GM18505 (cell line): ENCODE measurements at regions not wholly inside any gene's neighbourhood (a gene's known extent, or its start where the extent isn't known, plus 50 kb on each side); places are given as distances from the start of the nearest gene placed in this dataset.
"Not testable (repeated sequence)": the region's sequence is repeated elsewhere in the genome, so short reads cannot be mapped to it uniquely, and the experiment has no call there.

Experiments used
- ATAC-seq: cut with Tn5 transposase; IDR thresholded peaks from one replicate; pipeline ENCODE4 v1.9.1; 2021; ENCODE audit not compliant: unreplicated experiment
- POLR2A ChIP-seq: IDR thresholded peaks from 4 replicates; pipeline ENCODE4 v1.6.1; 2011; ENCODE audit warnings: borderline replicate concordance; ENCODE audit not compliant: insufficient read depth, insufficient read length; ENCODE audit errors: extremely low read depth

DNA sequence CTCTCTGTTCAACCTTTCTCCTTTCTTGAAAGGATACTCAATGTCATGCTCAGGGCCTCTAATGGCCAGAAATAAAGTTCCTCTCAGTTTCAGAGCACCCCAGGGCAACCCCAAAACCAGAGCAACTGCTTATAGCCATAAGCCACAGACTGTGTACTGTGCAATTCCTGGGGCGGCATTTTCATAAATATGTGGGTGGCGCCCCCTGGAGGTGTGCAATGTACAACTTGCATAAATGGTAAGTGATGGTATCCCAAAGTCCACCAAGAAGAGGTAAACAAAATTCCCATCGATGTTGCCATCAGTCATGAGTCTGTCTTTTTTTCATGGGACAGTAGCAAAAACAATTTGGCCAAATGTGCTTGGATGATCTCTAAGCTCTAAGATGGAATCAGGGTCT lies 108.4 kb upstream of the ROPN1B start:
- ATAC-seq = not testable (repeated sequence)

DNA sequence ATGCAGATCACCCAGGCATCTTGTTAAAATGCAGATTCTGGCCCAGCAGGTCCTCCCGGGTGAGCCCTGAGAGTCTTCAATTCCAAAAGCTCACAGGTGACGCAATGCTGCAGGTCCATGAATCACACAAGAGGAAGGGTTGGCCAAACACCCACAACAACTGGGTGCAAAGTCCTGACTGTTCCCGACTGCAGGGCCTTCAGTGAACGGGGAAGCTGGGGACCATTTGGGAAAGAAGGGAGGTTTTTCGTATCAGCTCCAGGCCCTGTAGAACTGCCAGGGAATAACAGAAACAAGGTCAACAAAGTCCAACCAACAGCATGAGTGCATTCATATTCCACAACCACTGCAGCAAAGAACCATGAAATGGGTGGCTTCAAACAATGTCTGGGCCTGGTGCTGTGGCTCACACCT lies 106.1 kb upstream of the ROPN1B start:
- ATAC-seq = not testable (repeated sequence)

DNA sequence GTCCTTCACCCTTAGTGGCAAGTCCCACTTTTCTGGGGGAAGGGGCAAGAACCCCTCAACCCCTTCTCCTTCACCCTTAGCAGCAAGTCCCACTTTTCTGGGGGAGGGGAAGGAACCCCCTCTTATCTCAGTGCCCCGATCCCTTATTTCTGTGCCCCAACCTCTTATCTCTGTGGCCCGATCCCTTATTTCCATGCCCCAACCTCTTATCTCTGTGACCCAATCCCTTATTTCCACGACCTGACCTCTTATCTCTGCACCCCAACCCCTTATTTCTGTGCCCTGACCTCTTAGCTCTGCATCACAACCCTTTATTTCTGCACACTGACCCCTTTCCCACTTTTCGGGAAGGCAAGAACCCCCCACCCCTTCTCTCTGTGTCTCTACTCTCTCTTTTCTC lies 104.4 kb upstream of the ROPN1B start:
- ATAC-seq = not testable (repeated sequence)

DNA sequence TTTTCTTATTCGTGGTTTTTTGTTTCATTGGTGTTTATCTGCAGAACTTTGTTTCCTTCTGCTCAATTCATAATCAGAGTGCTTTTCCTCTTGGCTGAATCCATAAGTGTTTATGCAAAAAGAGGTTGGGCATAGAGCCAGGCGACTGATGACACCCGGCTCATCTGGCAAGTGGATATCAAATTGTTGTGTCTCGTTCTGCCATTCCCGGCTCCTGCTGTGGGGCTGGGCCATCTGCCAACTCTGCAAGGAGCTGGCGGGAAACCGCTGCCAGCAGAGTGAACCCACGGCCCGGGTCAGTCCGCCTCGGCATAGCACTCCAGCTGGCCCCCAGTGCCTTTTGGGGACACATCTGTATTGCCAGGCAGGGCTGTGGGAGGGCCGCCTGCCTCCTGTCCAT lies 83.0 kb upstream of the ROPN1B start:
- not testable (repeated sequence) for ATAC-seq

DNA sequence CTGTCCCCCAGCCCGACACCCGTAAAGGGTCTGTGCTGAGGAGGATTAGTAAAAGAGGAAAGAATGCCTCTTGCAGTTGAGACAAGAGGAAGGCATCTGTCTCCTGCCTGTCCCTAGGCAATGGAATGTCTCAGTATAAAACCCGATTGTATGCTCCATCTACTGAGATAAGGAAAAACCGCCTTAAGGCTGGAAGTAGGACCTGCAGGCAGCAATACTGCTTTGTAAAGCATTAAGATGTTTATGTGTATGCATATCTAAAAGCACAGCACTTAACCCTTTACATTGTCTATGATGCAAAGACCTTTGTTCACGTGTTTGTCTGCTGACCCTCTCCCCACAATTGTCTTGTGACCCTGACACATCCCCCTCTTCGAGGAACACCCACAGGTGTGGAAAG lies 69.8 kb upstream of the ROPN1B start:
- not testable (repeated sequence) for ATAC-seq

DNA sequence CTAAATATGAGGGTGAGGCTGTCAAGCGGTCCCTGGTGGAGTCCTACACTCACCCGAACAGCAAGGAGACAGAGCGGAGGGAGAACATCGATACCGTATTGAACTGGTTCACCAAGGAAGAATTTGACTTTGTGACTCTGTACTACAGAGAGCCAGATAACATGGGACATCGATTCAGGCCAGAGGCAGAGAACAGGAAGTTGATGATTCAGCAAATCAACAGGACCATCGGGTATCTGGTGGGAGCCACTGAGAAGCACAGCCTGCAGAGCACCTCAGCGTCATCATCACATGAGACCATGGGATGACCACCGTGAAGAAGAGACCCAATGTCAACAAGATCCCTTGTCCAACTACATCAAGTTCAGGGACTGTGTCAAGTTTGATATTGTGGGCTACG lies 67.5 kb upstream of the ROPN1B start:
- not testable (repeated sequence) for ATAC-seq

DNA sequence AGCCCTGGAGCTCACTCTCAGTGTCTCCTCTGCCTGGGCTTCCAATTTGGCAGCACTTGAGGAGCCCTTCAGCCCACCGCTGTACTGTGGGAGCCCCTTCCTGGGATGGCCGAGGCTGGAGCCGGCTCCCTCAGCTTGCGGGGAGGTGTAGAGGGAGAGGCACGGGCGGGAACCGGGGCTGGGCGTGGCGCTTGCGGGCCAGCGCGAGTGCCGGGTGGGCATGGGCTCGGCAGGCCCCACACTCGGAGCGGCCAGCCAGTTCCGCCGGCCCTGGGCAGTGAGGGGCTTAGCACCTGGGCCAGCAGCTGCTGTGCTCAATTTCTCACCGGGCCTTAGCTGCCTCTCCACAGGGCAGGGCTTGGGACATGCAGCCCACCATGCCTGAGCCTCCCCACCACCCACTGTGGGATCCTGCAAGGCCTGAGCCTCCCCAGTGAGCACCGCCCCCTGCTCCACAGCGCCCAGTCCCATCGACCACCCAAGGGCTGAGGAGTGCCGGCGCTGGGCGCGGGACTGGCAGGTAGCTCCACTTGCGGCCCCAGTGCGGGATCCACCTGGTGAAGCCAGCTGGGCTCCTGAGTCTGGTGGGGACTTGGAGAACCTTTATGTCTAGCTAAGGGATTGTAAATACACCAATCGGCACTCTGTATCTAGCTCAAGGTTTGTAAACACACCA lies 65.1 kb upstream of the ROPN1B start:
- ATAC-seq = not testable (repeated sequence)

DNA sequence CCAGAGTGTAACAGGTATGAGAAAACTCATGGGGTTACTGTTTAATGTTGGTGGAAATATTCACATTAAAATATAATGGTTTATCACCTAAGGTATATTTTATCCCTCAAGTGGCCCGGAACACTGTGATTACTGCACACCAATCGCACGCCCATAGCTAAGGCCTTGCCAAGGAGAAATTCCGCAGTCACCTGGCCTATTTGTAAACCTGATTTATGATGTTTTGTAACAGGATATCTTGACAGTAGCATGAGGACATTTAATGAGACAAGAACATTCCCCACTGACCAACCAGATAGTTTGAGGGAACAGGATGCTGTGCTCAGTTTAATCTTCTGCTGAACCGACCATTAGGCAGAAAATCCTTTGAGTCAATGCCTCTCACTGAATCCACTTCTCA lies 61.7 kb upstream of the ROPN1B start:
- ATAC-seq = not testable (repeated sequence)

DNA sequence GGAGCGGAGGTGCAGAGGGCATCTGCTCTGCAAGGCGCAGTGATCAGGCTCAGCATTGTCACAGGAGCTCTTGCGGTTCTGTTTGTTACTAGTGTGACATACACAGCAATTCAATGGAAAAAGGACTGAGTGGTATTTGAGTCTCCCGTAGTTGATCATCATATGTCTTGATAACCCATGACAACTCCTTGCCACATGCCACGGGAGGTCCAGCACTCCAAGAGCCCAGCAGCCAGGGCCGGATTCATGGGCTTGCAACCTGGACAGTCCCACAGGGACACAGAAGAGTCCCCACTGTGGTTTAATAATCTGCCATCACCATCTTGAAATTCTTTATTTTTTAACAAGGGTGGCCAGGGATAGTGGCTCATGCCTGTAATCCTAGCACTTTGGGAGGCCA lies 58.1 kb upstream of the ROPN1B start:
- not testable (repeated sequence) for ATAC-seq

DNA sequence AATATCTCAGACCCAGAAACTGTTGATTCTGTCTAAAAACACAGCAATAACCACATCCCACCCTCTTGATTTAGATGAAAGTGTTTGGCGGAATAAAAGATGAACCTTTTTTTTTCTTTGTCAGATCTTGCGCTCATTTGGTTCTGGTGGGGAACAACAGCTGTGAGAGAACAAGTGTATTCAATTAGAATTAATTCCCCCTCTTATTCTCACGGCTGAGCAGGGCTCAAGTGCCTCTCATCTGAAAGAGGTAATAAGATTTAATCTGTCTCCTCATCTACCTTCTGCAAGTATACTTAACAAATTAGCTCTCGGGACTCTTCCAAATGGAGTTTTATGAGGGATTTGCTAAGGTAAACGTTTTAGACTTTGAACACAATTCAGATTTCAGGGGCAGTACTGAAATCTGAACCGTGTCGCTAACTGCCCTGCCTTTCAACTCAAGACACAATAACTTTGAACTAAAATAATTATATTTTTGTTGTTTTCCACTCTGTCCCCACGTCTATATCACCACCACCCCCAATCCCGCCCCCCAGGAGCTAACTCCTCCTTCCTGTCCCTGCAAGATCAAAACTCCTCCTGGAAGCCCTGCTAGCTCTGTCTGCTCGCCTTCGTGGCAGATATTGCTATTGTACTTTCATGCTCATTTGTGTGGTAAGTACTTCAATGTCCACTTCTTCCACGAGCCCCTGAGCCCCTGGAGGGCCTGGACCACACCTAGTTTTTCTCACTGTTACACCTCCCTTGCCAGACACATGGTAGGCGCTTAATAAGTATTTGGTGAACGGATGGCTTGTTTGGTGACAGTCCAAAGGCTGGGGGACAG lies 54.2 kb upstream of the ROPN1B start:
- ATAC-seq = not testable (repeated sequence)

DNA sequence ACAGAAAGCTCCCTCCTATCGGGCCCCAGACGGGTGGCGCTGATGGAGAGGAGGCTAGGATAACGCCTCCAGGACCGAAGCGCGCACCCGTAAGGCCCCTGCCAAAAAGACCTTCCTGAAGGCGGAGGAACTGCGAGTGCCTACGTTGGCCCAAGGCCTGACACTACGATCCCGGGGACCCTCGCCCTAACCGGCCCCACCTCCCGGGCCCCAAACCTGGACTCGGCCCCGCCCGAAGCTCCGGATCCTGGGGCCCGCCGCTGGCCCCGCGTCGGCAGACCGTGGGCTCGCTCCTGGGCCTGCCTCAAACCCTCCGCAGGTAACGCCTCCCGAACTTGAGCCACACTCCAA lies 53.6 kb upstream of the ROPN1B start:
- ATAC-seq = not testable (repeated sequence)

DNA sequence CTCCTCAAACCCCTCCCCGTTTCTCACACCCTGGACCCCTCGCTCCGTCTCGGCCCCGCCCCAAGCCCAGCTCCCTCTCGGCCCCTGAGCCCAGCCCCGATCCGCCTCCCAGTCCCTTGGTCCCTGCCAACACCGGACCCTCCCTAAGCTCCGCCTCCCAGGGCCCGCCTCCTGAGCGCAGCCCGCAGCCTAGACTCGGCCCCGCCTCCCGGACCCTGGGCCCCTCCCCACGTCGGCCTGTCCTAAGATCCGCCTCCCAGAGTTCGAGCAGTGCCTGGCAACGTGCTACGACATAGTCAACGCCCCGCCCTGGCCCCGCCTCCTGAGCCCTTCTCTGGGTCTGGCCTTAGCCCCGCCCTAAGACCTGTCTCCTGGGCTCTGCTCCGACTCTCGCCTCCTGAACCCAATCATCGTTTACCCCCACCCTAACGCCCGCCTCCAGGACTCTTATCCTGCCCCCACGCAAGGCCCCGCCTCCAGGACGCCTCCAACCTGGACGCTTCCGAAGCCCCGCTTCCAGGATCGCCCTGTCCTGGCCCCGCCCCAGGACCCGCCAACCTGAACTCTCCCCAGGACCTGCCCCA lies 53.1 kb upstream of the ROPN1B start:
- peak; percentile 78 for ATAC-seq

DNA sequence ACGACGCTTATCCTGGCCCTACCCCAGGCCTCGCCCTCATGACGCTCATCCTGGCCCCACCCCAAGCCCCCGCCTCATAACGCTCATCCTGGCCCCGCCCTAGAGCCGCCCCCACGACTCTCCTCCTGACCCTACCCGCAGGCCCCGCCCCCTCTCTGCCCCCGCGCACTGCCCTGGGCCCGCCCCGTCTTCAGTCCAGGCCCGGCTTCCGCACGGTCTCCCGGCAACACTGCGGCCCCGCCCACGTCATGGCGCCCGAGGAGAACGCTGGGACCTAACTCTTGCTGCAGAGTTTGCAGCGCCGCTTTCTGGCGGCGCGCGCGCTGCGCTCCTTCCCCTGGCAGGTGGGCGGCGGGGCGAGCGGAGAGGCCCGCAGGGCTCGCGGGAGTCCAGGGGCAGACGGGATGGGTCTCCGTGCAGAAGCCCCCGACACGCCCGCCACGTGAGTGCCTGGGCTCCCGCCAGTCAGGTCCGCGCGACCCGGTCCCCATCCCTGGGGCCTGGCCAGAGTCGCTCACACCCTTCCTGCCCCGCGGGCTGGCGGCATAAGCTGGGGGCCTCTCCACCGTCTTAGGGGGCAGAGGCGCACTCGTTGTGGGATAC lies 52.5 kb upstream of the ROPN1B start:
- ATAC-seq = peak; percentile 89

DNA sequence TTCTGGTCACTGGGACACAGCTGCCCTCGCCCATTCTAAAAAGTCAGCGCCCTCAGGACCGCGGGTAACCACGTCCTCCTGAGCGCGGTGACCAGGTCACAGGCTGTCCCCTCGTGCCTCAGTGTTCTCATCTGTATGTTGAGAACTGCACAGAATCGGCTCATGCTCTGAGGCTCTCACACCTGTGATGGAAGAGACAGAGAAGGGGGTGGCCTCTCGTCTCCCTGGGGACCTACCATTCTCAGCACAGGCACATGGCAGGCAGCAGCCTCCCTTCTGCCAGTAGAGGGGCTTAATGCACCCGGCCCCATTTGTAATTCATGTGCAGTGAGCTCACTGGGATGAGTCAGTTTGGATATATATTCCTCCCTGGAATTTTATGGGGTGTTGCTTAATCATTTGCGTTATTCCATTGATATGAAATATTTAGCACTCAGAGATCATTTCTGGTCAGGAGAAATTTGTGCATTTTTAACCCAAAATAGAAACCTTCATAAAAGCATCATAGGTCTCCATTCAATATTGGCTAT lies 51.9 kb upstream of the ROPN1B start:
- not testable (repeated sequence) for ATAC-seq

More for the DNA sequence above, 52.5 kb upstream of the ROPN1B start:
- peak; percentile 57 for TF ChIP-seq POLR2A

DNA sequence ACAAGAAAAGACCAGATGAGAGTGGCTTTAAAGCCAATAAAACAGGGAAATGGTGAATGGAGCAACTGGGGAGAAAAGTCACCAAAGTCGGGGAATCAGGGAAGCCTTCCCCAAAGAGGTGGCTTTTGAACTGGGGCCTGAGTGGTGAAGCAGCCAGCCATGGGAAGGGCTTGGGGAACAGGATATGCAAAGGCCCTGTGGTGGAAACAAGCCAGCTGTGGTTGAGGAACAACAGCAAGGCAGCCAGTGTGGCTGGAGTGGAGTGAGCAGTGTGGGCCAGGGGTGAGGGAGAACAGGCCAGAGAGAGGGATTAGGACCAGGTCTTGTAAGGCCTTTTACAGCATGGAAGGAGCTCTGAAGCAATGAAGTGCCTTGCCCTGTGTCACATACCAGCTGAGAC lies 51.0 kb upstream of the ROPN1B start:
- not testable (repeated sequence) for ATAC-seq

DNA sequence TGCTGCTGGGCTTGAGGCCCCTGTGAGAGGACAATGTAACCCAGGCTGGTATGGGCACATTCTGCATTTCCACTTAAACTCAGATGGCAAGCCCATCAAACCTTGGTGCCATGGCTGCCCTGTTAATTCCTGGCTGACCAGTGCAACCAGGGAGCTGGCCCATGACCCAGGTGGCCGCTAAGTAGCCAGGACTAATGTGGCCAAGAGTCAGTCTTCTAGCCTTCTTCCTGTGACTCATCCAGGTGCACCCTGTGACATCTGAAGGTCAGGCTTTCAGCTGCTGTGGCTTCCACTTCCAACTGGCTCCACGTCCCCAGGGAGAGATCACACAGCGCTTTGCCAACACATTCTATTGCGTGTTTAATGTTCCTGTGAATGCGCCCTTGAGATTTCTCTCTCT lies 50.5 kb upstream of the ROPN1B start:
- not testable (repeated sequence) for ATAC-seq

DNA sequence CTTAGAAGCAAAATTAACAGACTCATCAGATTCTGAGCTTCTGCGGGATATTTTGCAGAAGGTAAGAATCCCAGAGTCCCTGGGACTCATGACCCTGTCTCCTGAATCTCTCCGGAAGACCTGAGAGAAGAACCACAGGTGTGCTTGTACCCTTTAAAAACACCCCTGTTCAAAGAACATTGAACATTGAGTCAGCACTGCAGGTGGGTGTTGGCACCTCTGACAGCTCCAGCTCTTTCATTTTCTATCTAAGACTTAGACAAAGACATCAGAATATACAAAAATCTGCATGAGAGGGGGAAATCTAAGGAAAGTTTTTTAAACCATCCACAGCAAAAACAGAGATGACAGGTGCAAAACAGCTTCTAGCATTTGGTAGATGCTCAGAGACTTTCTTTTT lies 50.1 kb upstream of the ROPN1B start:
- ATAC-seq = not testable (repeated sequence)
